Mucosa of descending colon (tissue), 3 donors: ENCODE measurements at regions not wholly inside any gene's neighbourhood (a gene's known extent, or its start where the extent isn't known, plus 50 kb on each side); places are given as distances from the start of the nearest gene placed in this dataset.

ENCODE experiments used
- ATAC-seq: fragments of 200-7000 bp; cut with Tn5 transposase; one replicate; pipeline ENCODE4 v1.9.1; 2020; ENCODE audit warnings: mild to moderate bottlenecking, moderate library complexity
- DNase-seq, 3 donors: peaks; one replicate each; pipeline ENCODE4 v3.0.0-alpha.2; 2020
- H3K36me3 ChIP-seq: fragments of 200-600 bp; one replicate; pipeline ENCODE4 v1.8.0; 2021; ENCODE audit warnings: low read depth, mild to moderate bottlenecking
- H3K4me1 ChIP-seq: fragments of 200-600 bp; one replicate; pipeline ENCODE4 v1.8.0; 2021; ENCODE audit warnings: low read depth, mild to moderate bottlenecking
- H3K4me3 ChIP-seq: fragments of 200-600 bp; one replicate; pipeline ENCODE4 v1.8.0; 2021; ENCODE audit warnings: mild to moderate bottlenecking
- H3K9me3 ChIP-seq: fragments of 200-600 bp; one replicate; pipeline ENCODE4 v1.8.0; 2021; ENCODE audit warnings: mild to moderate bottlenecking
- CTCF ChIP-seq: fragments of 200-600 bp; IDR thresholded peaks from one replicate; pipeline ENCODE4 v1.8.0; 2022; ENCODE audit warnings: antibody characterized with exemption, mild to moderate bottlenecking
- intact Hi-C, 2 donors: fragments of 100-400 bp; cut with DNase I in 1 of 2; cut with micrococcal nuclease in 1 of 2; formaldehyde crosslinking; loops; one replicate each; pipeline versions ENCODE4 v1.11.0 to v1.11.1; 2022; cut with DNase I, micrococcal nuclease
- donor health status: DM: no; HTN: no; CAD: no; lungs with moderate emphysema.
- donor health status: DM: no; HTN: no; CAD: no.
- donor health status: DM: no; HTN: yes; CAD: no.

DNA sequence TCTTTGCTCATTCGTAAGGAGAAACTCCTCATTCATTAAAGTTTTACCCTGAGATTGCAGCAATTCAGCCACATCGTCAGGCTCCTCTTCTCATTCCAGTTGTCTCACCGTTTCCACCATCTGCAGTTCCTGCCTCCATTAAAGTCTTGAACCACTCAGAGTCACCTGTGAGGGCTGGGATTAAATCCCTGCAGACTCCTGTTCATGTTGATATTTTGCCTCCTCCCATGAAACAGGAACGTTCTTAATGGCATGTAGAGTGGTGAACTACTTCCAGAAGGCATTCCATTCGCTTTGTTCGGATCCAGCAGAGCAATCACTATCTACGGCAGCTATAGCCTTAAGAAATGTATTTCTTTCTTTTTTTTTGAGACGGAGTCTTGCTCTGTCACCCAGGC, 96.5 kb upstream of the FAM20C start:
- Histone ChIP-seq H3K4me1 (no peaks in the 10 kb centered on the region), H3K4me3 (no peak overlapping the region), H3K9me3 (peaks cover 10% of the 10 kb centered on the region), H3K36me3 (no peaks in the 10 kb centered on the region)
- intact Hi-C loops: no loop called here
- ATAC-seq (no peak), DNase-seq (no peak)
- no peak for TF ChIP-seq CTCF

DNA sequence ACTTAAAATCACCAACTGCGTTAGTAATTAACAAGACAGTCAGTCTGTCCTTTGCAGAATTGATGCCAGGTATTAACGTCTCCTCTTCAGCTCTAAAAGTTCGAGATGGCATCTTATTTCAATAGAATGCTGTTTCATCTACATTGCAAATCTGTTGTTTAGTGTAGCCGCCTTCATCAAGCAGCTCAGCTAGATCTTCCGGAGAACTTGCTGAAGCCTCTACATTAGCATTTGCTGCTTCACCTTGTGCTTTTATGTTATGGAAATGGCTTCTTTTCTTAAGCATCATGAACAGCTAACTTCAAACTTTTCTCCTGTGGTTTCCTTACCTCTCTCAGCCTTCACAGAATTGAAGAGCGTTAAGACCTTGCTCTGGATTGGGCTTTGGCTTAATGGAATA, 95.5 kb upstream of the FAM20C start:
- Histone ChIP-seq H3K36me3 (no peaks in the 10 kb centered on the region), H3K4me1 (no peaks in the 10 kb centered on the region), H3K4me3 (no peak overlapping the region), H3K9me3 (peaks cover 10% of the 10 kb centered on the region)
- intact Hi-C loops: no loop called here
- TF ChIP-seq CTCF: no peak
- DNase-seq (no peak), ATAC-seq (no peak)

DNA sequence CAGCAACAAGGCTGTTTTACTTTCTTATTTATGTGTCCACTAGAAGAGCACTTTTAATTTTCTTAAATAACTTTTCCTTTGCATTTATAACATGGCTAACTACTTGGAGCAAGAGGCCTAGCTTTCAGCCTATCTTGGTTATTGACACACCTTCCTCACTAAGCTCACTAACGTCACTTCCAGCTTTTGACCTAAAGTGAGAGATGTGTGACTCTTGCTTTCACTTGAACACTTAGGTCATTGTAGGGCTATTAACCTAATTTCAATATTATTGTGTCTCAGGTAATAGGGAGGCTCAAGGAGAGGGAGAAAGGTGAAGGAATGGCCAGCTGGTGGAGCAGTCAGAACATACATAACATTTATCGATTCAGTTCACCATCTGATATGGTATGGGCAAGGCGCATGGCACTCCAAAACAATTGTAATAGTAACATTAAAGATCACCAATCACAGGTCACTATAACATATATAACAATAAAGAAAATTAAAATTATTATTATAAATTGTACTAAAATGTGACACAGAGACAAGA, 95.0 kb upstream of the FAM20C start:
- no peak for ATAC-seq

DNA sequence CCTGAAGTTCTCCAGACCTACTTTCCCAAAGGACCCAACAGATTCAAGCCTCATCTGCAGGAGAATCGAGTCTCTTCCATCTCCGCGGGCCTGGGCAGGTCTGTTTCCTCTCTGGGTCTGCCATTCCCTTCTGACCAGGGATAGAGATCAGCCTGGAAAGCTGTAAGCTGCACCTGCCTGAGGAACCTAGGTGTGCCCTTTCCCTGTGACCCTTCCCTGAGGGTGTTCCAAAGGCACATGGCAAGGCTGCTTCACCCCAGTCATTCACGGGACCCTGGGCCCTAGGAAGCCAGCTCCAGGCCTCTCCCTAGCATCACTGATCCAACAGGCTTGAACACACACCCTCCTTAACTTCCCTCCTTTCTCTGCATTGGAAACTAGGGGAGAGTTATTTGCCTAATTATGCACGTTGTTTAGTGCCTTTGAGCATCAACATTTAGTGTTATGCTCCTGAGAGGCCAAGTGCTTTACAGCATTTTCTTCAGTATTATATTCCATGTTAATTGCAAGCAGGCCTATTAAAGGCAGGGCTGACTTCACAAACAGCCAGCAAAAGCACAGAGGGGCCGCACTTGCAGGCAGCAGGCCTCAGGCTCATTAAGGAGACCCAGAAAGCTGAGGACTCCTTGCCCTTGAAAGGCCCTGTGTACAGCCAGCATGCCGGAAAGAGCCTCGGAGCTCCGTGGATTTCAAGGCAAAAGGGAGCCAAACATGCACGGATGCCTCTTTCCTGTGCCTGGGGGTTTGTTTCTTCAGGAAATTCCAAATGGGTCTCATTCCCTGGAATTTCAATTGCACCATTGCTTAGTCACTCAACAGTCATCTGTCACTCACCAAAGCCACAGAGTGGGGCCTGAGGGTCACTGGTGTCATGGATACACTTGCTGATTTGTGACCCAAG, 91.0 kb upstream of the FAM20C start:
- no peaks in the 10 kb centered on the region for H3K4me1 ChIP-seq
- no peak overlapping the region for H3K4me3 ChIP-seq
- no peaks in the 10 kb centered on the region for H3K36me3 ChIP-seq
- H3K9me3 ChIP-seq: peaks cover 10% of the 10 kb centered on the region
- ATAC-seq: no peak
- intact Hi-C loops: no loop called here
- TF ChIP-seq CTCF: no peak
- DNase-seq: no peak

More for the DNA sequence above, 95.0 kb upstream of the FAM20C start:
- H3K9me3 ChIP-seq: peaks cover 10% of the 10 kb centered on the region
- no peak overlapping the region for H3K4me3 ChIP-seq
- no peak for DNase-seq
- no peaks in the 10 kb centered on the region for H3K36me3 ChIP-seq
- H3K4me1 ChIP-seq: no peaks in the 10 kb centered on the region
- intact Hi-C loops: no loop called here
- no peak for TF ChIP-seq CTCF

GRCh38 chr7:102047-102711, 90.2 kb upstream of the FAM20C start:
- no peaks in the 10 kb centered on the region for H3K36me3 ChIP-seq
- no peaks in the 10 kb centered on the region for H3K4me1 ChIP-seq
- no peak for ATAC-seq
- DNase-seq: no peak
- intact Hi-C loops: no loop called here
- peaks cover 10% of the 10 kb centered on the region for H3K9me3 ChIP-seq
- no peak overlapping the region for H3K4me3 ChIP-seq
- TF ChIP-seq CTCF: no peak
